GM12891 (cell line): ENCODE measurements at regions not wholly inside any gene's neighbourhood (a gene's known extent, or its start where the extent isn't known, plus 50 kb on each side); places are given as distances from the start of the nearest gene placed in this dataset.

Experiments used
- DNase-seq: peaks from one replicate; pipeline ENCODE4 v3.0.0; 2011; ENCODE audit warnings: low spot score; ENCODE audit not compliant: insufficient read length
- FAIRE-seq: peaks from 2 replicates; lab custom pipeline; 2011; peaks lifted over from hg19 to GRCh38; lab: Jason Lieb, UNC
- PAX5 ChIP-seq: IDR thresholded peaks from 2 replicates; pipeline ENCODE4 v1.6.1; 2011; ENCODE audit warnings: low read length, moderate library complexity, mild to moderate bottlenecking; ENCODE audit not compliant: insufficient read depth, severe bottlenecking
- POLR2A ChIP-seq: IDR thresholded peaks from 2 replicates; pipeline ENCODE4 v1.6.1; 2011; ENCODE audit warnings: low read depth, low read length, control low read depth
- POLR2AphosphoS5 ChIP-seq: IDR thresholded peaks from 2 replicates; pipeline ENCODE4 v1.6.1; 2011; ENCODE audit warnings: low read depth, low read length, control low read depth
- POU2F2 ChIP-seq: IDR thresholded peaks from 2 replicates; pipeline ENCODE4 v1.6.1; 2011; ENCODE audit warnings: low read depth, mild to moderate bottlenecking, control low read depth, low read length, moderate library complexity
- SPI1 ChIP-seq: IDR thresholded peaks from 2 replicates; pipeline ENCODE4 v1.6.1; 2011; ENCODE audit warnings: low read depth, low read length, control low read depth
- TAF1 ChIP-seq: IDR thresholded peaks from 2 replicates; pipeline ENCODE4 v1.6.1; 2011; ENCODE audit warnings: low read depth, low read length, control low read depth

GRCh38 chr12:66055837-66056319 is 74.7 kb downstream of the LLPH start:
- FAIRE-seq: peak; percentile 93
- peak; percentile 25 for DNase-seq
- TF ChIP-seq POLR2A: 0 out of 2 replicates have a peak, but pooled peaks have one; percentile 35
- TF ChIP-seq PAX5: no peak
- TF ChIP-seq POU2F2: peak; percentile 58
- 0 out of 2 replicates have a peak, but pooled peaks have one; percentile 21 for TF ChIP-seq TAF1
- TF ChIP-seq POLR2AphosphoS5: 0 out of 2 replicates have a peak, but pooled peaks have one; percentile 35
- TF ChIP-seq SPI1: peak; percentile 100

GRCh38 chr12:66052988-66053615 is 77.4 kb downstream of the LLPH start:
- peak; percentile 48 for FAIRE-seq
- TF ChIP-seq PAX5 (no peak), POU2F2 (no peak), TAF1 (no peak), POLR2AphosphoS5 (no peak), POLR2A (no peak), SPI1 (no peak)
- DNase-seq: no peak

- FAIRE-seq: no peak
- no peak for TF ChIP-seq PAX5
- no peak for TF ChIP-seq TAF1
- TF ChIP-seq SPI1: no peak
- no peak for TF ChIP-seq POU2F2
- no peak for TF ChIP-seq POLR2AphosphoS5
- TF ChIP-seq POLR2A: no peak
- no peak for DNase-seq
These were observed 79.2 kb downstream of the LLPH start for GRCh38 chr12:66051361-66051760.

- DNase-seq: no peak
- TF ChIP-seq TAF1: no peak
- peak; percentile 32; the same call in 1 of the 2 replicates for TF ChIP-seq POLR2AphosphoS5
- FAIRE-seq: peak; percentile 52
These were observed 79.9 kb downstream of the LLPH start for GRCh38 chr12:66050610-66051009.

- TF ChIP-seq POLR2A: no peak
- TF ChIP-seq PAX5: no peak
- TF ChIP-seq SPI1: no peak
- TF ChIP-seq POLR2AphosphoS5: no peak
- TF ChIP-seq TAF1: no peak
- TF ChIP-seq POU2F2: no peak
- FAIRE-seq: no peak
- no peak for DNase-seq
These were observed 80.3 kb downstream of the LLPH start for GRCh38 chr12:66050283-66050576.

GRCh38 chr12:66049538-66050282 is 80.8 kb downstream of the LLPH start:
- TF ChIP-seq POLR2A: no peak
- TF ChIP-seq POLR2AphosphoS5: no peak
- no peak for TF ChIP-seq TAF1
- TF ChIP-seq SPI1: no peak
- TF ChIP-seq POU2F2: no peak
- no peak for TF ChIP-seq PAX5
- DNase-seq: no peak
- no peak for FAIRE-seq

GRCh38 chr12:66048835-66049537 is 81.6 kb downstream of the LLPH start:
- FAIRE-seq: no peak
- no peak for TF ChIP-seq POU2F2
- no peak for TF ChIP-seq POLR2A
- TF ChIP-seq POLR2AphosphoS5: no peak
- no peak for TF ChIP-seq PAX5
- no peak for TF ChIP-seq TAF1
- TF ChIP-seq SPI1: no peak
- DNase-seq: no peak

GRCh38 chr12:66048218-66048834 is 82.2 kb downstream of the LLPH start:
- TF ChIP-seq PAX5 (no peak), TAF1 (no peak), POLR2AphosphoS5 (no peak), POLR2A (no peak), SPI1 (no peak), POU2F2 (no peak)
- no peak for DNase-seq
- peak; percentile 16 for FAIRE-seq
